ENCODE measurements at regions not wholly inside any gene's neighbourhood (a gene's known extent, or its start where the extent isn't known, plus 50 kb on each side); places are given as distances from the start of the nearest gene placed in this dataset.

- TF ChIP-seq CTCF (conservative IDR thresholded peaks at IDR 0.05) (no peak), EZH2 (IDR thresholded peaks at IDR 0.05; ENCODE audit: low read depth) (no peak)
Observed at GRCh38 chr2:727071-727470, 49.9 kb upstream of the TMEM18 start.
